ENCODE measurements at regions not wholly inside any gene's neighbourhood (a gene's known extent, or its start where the extent isn't known, plus 50 kb on each side); places are given as distances from the start of the nearest gene placed in this dataset.
A peak's percentile ranks its signal among the peaks of the same experiment; 100 is the strongest.

DNA sequence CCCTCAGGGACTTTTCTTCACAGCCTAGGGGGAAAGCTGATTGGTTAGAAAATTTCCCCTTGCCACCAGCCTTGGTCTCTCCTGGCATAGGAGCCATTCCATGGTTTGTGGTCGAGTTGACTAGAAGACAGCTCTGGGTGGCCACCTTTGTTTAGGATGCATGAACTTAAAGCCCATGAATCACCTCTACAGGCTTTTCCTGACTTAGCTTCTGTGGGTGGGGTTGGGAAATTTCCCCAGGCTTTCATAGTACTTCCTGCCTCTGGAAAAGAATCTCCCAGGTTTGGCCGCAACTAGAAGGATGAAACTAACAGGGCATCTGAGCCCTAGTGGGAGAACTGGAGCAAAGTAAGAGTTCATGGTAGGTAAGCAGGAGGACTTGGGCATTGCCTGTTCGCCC is 72.6 kb downstream of the SNRPE start:
- TF ChIP-seq, protein P1, sequence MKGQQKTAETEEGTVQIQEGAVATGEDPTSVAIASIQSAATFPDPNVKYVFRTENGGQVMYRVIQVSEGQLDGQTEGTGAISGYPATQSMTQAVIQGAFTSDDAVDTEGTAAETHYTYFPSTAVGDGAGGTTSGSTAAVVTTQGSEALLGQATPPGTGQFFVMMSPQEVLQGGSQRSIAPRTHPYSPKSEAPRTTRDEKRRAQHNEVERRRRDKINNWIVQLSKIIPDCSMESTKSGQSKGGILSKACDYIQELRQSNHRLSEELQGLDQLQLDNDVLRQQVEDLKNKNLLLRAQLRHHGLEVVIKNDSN (IDR thresholded peaks at IDR 0.05), result no peak
- TF ChIP-seq FOXM1 (IDR thresholded peaks at IDR 0.05; ENCODE audit: borderline replicate concordance, low read depth), result no peak
- no peak for TF ChIP-seq EP300 (IDR thresholded peaks at IDR 0.05; ENCODE audit: borderline replicate concordance)
- TF ChIP-seq ZBTB7A (IDR thresholded peaks at IDR 0.05; ENCODE audit: low read depth), result no peak
- no peak for TF ChIP-seq EGR1 (IDR thresholded peaks at IDR 0.05)
- no peak for TF ChIP-seq TEAD4 (IDR thresholded peaks at IDR 0.05)
- TF ChIP-seq YY1 (IDR thresholded peaks at IDR 0.05; ENCODE audit: low read depth), result no peak
- TF ChIP-seq, protein P2, sequence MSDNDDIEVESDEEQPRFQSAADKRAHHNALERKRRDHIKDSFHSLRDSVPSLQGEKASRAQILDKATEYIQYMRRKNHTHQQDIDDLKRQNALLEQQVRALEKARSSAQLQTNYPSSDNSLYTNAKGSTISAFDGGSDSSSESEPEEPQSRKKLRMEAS (IDR thresholded peaks at IDR 0.05), result no peak
- TF ChIP-seq, protein P3, sequence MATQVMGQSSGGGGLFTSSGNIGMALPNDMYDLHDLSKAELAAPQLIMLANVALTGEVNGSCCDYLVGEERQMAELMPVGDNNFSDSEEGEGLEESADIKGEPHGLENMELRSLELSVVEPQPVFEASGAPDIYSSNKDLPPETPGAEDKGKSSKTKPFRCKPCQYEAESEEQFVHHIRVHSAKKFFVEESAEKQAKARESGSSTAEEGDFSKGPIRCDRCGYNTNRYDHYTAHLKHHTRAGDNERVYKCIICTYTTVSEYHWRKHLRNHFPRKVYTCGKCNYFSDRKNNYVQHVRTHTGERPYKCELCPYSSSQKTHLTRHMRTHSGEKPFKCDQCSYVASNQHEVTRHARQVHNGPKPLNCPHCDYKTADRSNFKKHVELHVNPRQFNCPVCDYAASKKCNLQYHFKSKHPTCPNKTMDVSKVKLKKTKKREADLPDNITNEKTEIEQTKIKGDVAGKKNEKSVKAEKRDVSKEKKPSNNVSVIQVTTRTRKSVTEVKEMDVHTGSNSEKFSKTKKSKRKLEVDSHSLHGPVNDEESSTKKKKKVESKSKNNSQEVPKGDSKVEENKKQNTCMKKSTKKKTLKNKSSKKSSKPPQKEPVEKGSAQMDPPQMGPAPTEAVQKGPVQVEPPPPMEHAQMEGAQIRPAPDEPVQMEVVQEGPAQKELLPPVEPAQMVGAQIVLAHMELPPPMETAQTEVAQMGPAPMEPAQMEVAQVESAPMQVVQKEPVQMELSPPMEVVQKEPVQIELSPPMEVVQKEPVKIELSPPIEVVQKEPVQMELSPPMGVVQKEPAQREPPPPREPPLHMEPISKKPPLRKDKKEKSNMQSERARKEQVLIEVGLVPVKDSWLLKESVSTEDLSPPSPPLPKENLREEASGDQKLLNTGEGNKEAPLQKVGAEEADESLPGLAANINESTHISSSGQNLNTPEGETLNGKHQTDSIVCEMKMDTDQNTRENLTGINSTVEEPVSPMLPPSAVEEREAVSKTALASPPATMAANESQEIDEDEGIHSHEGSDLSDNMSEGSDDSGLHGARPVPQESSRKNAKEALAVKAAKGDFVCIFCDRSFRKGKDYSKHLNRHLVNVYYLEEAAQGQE (IDR thresholded peaks at IDR 0.05; ENCODE audit: low read depth), result no peak
- no peak for TF ChIP-seq CREB1 (IDR thresholded peaks at IDR 0.05; ENCODE audit: low read depth)
- no peak for TF ChIP-seq TCF12 (IDR thresholded peaks at IDR 0.05; ENCODE audit: low read depth)
- TF ChIP-seq NFIC (IDR thresholded peaks at IDR 0.05), result no peak
- TF ChIP-seq TAF1 (IDR thresholded peaks at IDR 0.05; ENCODE audit: low read depth), result no peak
- no peak for TF ChIP-seq RAD21 (IDR thresholded peaks at IDR 0.05; ENCODE audit: low read depth)
- no peak for TF ChIP-seq CEBPB (IDR thresholded peaks at IDR 0.05)

DNA sequence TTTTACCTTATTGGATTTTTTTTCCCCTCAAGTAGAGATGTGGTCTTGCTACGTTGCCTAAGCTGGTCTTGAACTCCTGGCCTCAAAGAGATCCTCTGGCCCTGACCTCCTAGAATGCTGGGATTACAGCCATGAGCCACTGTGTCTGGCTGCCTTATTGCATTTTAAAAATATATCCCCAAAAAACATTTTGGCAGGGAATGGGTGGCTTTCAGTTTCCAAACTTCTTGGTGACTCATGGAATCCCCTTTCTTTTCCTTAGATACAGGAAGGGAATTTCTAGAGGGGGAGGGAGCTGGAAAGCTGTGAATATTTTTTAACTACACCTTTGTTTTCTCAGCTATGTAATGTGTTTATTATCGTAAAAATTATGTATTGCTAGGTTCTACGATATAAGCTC is 73.3 kb downstream of the SNRPE start:
- TF ChIP-seq CEBPB (IDR thresholded peaks at IDR 0.05), result no peak
- no peak for TF ChIP-seq RAD21 (IDR thresholded peaks at IDR 0.05; ENCODE audit: low read depth)
- TF ChIP-seq, protein P1 (IDR thresholded peaks at IDR 0.05), result no peak
- TF ChIP-seq TAF1 (IDR thresholded peaks at IDR 0.05; ENCODE audit: low read depth), result no peak
- no peak for TF ChIP-seq TCF12 (IDR thresholded peaks at IDR 0.05; ENCODE audit: low read depth)

DNA sequence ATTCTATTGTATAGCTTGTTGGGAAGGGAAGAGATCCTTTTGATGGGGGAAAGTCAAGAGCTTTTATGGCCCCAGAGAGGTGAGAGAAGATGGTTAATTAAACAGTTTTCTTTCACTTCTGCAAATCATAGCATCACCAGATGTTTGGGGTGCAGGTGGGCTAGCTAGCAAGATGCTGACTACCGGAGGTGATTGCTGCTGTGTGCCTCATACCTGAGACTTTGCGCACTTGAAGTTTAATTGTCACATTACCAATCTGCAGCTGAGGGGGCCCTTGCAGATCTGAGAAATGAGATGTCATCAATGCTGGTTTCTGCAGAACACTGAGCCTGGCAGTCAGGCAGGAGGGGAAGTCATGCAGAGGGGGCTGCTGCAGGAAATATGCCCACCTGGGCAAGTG is 73.9 kb downstream of the SNRPE start:
- TF ChIP-seq CREB1 (IDR thresholded peaks at IDR 0.05; ENCODE audit: low read depth) (no peak), CEBPB (IDR thresholded peaks at IDR 0.05) (no peak), TAF1 (IDR thresholded peaks at IDR 0.05; ENCODE audit: low read depth) (no peak), YY1 (IDR thresholded peaks at IDR 0.05; ENCODE audit: low read depth) (no peak)
- TF ChIP-seq, protein P1 (IDR thresholded peaks at IDR 0.05), result no peak

DNA sequence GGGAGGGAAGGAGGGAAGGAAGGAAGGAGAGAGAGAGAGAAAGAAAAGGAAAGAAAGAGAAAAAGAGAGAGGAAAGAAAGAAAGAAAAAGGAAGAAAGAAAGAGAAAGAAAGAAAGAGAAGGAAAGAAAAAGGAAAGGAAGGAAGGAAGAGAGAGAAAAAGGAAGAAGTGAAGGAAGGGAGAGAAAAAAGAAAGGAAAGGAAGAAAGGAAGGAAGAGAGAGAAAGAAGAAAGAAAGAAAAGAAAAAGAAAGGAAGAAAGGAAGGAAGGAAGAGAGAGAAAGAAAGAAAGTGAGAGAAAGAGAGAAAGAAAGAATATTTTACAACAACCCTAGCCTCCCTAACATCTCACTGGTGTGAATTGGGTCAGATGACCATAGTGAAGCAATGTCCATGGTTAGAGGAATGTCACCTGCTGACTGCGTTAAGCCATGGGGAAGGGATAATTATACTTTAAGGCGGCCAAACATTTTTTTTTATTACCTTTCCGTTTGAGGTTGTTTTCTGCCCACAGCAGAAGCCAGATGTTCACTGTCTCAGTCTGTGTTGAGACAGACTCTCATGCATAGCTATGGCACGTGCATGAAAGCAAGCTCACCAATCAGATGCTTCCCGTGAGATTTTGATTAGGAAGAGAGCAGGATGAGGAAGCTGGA is 76.4 kb downstream of the SNRPE start:
- TF ChIP-seq, protein P1 (IDR thresholded peaks at IDR 0.05), result peak; percentile 34; the same call in 1 of the 2 replicates
- TF ChIP-seq CEBPB (IDR thresholded peaks at IDR 0.05), result no peak

DNA sequence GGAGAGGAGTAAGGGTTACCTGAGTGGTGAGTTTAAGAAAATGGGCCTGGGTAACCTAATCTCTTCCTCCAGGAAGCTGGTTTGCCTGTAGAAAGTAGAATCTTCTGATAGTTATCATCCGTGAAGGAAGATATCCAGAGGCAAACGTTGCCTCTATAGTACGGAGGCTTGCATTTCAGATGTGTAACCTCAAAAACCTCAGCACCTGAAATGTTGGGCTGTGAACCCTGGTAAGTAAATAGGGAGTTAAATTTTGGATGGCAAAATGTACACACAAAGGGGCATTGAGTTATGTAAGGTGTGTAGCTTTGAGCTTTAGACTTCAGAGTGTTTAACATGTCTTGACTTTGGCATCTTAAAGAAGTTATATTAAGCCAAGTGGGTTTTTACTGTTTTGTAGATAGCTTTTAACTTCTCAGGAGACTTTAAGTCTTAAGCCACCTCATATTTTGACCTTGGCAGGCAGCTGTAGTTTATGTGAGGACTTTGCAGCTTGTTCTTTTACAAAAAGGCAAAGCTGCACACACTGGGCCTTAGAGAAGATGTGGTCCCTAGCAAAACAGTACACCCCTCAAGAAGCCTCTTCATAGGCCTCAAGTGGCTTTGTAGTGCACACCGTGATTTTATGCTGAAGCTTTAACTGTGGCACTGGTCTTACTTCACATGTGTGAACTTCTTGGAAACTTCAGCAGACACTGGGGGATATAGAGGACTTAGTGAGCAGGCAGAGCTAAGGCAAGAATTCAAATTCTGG is 83.4 kb downstream of the SNRPE start:
- TF ChIP-seq TEAD4 (IDR thresholded peaks at IDR 0.05), result no peak
- no peak for TF ChIP-seq EP300 (IDR thresholded peaks at IDR 0.05; ENCODE audit: borderline replicate concordance)
- no peak for TF ChIP-seq EGR1 (IDR thresholded peaks at IDR 0.05)
- TF ChIP-seq, protein P2 (IDR thresholded peaks at IDR 0.05), result no peak
- no peak for TF ChIP-seq CEBPB (IDR thresholded peaks at IDR 0.05)
- TF ChIP-seq CREB1 (IDR thresholded peaks at IDR 0.05; ENCODE audit: low read depth), result no peak
- TF ChIP-seq TCF12 (IDR thresholded peaks at IDR 0.05; ENCODE audit: low read depth), result no peak
- TF ChIP-seq FOXM1 (IDR thresholded peaks at IDR 0.05; ENCODE audit: borderline replicate concordance, low read depth), result no peak
- TF ChIP-seq, protein P3 (IDR thresholded peaks at IDR 0.05; ENCODE audit: low read depth), result no peak
- TF ChIP-seq YY1 (IDR thresholded peaks at IDR 0.05; ENCODE audit: low read depth), result no peak

All from Ishikawa (cell line).